HK-2 (cell line): ENCODE measurements at regions not wholly inside any gene's neighbourhood (a gene's known extent, or its start where the extent isn't known, plus 50 kb on each side); places are given as distances from the start of the nearest gene placed in this dataset.
"Not testable (repeated sequence)": the region's sequence is repeated elsewhere in the genome, so short reads cannot be mapped to it uniquely, and the experiment has no call there.

Experiments
- DNase-seq: peaks from one replicate; pipeline ENCODE4 v3.0.0-alpha.2; 2018; ENCODE audit not compliant: unreplicated experiment

DNA sequence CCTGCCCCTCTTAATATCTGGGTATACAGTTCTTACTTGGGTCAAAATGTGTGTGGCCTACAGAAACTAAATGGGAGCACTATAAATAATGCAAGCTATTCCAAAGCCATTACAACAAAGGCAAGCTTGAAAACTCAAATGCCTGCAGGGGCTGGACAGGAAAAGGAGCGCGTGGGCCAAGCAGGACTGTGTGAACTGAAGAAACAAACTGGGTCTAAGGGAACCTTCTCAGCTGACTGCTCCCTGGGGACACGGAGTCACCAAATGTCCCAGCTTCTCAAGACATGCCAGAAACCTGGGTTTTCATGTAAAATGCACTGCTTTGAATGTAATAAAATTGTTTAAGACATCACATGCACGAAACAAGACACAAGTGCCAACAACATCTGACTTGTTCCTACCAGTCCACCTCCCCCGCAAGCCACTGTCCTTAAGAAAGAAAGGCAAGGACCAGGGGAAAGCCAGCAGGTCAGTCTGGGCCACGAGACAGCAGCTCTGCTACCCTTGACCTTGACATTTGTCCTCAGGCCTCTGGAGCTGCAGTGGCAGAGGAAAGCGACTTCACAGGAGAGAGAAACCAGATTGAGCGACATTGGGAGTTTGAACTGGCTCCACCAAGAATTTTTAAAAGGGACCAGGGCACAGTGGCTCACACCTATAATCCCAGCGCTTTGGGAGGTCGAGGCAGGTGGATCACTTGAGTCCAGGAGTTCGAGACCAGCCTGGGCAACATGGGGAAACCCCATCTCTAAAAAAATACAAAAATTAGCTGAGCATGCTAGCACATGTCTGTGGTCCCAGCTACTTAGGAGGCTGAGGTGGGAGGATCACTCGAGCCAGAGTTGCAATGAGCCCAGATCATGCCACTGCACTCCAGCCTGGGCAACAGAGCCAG, 89.7 kb upstream of the SH3BP4 start:
- no peak for DNase-seq

DNA sequence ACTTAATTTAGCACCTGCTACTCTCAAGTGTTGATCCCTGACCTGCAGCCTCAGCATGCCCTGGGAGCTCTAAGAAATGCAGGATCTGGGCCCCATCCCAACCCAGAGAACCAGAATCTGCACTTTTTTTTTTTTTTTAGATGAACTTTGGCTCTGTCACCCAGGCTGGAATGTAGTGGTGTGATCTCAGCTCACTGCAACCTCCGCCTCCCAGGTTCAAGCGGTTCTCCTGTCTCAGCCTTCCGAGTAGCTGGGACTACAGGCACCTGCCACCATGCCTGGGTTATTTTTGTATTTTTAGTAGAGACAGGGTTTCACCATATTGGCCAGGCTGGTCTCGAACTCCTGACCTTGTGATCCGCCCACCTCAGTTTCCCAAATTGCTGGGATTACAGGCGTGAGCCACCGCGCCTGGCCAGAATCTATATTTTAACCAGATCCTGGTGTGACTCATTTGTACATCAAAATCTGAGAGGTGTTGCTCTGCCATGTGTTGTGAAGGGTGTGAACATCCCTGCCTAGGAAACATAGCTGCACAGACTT, 92.4 kb upstream of the SH3BP4 start:
- not testable (repeated sequence) for DNase-seq

DNA sequence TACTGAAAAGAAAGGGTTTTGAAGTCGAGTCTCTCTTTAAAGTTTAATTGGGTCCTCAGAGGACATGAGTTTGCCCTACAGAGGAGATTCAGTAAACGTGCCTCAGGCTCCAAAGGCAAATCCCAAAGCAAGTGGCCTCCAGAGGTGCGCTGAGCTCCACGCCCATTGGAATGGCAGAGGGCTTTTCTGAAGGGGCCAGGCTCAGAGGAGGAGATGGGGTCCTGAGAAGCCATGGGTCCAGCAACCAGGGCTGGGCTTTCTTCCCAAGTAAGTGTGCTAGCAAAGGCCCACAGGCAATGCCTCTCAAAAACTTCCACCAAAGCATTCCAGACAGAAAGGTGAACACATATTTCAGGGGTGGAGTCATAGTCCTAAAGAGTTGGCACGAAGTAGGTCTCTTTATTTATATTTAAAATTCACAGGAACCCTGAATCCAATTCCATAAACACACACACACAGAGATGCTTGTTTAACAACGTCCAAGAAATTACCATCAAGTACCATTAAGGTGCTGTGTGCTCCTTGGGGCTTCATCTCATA, 93.0 kb upstream of the SH3BP4 start:
- no peak for DNase-seq

DNA sequence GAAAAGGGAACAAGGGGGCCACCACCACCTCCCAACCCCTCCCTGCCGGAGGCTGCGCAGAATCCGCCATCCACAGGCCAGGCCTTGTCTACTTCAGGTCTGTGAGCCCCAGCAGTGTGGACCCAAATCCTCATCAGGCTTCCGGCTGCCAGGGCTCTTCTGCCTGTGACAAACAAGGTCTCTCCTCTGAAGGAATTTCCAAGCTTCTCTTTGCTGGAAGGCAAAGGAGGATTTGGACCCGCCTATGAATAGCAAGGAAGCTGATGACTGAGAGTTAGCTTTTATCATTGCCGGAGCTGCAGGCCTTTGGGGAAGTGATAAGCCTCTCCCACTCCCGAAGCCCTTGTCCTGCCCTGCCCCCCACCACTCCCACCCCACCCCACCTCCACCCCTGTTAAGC, 93.7 kb upstream of the SH3BP4 start:
- DNase-seq = no peak

DNA sequence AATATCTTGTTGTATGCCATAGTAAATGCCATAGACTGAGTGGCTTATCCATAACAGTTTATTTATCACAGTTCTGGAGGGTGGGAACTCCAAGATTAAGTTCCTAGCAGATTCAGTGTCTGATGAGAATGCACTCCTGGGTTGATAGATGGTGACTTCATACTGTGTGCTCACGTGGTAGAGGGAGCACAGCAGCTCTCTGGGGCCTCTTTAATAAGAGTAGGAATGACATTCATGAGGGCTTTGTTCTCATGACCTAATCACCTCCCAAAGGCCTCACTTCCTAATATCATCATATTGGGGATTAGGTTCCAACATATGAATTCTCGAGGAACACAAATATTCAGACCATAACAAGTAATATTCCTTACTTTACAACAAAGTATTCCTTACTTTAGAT, 98.1 kb upstream of the SH3BP4 start:
- DNase-seq = no peak

DNA sequence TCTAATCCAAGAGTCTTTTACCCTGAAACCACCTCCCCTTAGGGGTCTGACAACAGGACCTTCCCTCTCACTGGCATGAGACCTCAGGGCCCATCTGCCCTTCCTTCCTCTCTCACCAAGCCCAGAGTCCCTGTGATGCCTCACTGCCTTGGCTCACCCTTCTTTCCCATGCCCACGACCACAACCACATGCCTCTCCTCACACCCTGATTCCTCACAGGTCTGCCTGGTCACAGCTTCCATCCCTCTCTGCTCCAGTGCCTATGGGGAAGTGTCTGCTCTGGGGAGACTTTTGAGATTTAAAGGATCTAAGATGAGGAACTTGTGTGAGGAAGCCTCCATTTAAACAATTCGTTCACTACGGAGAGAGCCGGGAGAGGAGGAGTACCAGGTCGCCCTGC, 98.9 kb upstream of the SH3BP4 start:
- DNase-seq = no peak

DNA sequence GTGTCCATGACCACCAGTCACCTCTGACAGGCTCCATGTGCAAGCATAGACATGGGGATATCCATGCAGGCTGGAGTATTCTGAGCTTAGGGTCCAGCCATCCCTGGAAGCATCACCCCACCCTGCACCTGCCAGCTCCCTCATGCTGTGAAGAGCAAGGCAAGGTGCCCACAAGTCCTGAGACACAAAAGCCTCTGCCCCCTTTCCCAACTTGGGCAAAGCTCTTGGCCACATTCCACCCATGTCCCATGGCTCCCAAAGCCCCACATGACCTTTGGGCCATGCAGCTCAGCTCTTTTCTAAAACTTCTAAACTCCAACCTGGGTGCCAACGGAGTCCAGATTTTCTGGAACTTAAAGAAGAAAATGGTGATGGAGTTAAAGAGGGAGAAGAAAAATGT, 99.8 kb upstream of the SH3BP4 start:
- no peak for DNase-seq

DNA sequence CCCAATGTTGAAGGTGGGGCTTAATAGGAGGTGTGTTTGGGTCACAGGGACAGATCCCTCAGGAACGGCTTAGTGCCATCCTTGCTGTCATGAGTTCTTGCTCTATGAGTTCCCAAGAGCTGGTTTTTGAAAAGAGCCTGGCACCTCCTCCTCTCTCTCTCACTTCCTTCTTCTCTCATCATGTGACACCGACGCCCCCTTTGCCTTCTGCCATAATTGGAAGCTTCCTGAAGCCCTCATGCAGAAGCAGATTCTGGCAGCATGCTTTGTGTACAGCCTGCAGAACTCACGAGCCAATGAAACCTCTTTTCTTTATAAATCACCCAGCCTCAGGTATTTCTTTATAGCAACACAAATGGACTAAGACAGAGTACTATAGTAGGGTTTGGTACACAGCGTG, 100.4 kb upstream of the SH3BP4 start:
- no peak for DNase-seq

DNA sequence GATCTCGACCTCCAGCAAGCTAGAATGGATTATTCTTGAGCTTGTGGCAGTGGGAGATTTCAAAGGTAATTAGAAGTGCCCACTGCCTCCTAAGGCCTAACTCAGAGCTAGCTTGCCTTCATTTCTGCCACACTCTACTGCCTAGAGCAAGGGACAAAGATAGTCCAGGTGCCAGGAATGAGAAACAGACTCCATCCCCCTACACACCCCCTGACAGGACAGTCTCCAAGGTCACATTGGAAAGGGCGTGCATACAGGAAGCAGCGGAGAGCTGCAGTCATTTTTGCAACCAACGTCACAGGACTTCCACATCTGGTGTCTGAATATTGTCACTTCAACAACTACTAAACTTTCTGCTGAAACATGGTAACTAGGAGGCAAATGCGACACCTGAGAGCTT, 101.0 kb upstream of the SH3BP4 start:
- DNase-seq = no peak

DNA sequence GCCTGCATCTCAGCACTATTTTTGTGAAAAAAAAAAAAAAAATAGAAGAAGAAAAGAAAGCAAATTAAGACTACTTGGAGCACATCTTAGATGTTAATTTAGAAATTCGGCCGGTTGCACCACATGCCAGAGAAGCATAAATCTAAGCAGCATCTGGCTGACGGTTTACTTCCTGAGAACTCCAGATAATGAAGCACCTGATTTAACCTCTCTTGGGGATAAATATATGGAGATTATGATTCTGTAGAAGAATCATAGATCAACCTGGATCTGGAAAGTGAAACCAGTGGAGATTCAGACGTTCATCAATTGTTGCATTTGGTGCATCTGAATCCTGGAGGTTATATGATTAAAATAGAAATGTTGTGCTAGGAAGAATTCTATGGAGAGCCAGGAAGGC, 102.1 kb upstream of the SH3BP4 start:
- no peak for DNase-seq

DNA sequence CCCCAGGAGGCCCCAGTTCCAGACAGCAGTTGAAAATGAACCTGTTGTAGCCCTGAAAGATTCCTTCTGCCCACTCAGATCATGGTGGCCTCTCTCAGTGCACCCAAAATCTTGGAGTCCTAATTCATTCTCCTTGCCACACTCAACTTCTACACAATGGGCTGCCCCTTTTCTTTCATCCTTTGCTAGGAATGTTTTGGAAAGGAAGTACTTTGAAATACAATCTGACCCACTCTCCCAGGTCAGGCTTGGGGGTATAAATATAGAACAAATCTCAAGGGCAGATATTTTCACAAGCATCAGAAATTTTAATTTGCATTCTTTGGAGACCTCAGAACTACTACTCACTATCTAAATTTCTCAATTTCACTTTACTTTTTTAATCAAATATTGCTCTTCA, 103.2 kb upstream of the SH3BP4 start:
- no peak for DNase-seq

DNA sequence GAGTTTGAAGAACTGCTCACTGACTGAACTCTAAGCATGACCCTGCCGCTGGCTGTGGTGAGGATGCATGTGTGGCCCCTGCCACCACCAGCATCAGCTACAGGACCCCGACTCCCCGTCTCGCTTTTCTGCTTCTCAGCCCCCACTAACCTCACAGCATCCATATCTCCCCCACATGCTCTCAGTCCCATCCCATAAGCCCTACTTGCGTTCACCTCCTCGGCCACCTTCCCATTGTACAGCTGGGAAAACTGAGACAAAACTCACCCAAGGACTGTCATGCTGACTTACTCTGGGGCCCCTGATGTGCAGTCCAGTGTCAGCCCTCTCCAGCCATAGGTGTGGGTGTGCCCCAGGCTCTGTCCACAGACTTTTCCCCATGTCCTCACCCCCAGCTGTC, 104.2 kb upstream of the SH3BP4 start:
- no peak for DNase-seq

DNA sequence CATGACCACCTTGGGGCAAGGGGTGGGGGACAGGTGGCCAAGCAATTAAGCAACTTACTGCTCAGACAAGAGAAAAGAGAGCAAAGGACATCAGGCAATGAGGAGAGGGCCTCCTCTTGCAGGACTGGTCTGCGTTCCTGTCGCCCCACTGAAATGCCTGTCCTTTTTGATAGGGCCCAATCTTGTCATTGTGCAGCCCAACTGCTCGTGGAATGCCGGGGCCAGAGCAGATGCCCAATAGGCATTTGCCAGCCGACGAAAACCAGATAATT, 104.5 kb upstream of the SH3BP4 start:
- no peak for DNase-seq

DNA sequence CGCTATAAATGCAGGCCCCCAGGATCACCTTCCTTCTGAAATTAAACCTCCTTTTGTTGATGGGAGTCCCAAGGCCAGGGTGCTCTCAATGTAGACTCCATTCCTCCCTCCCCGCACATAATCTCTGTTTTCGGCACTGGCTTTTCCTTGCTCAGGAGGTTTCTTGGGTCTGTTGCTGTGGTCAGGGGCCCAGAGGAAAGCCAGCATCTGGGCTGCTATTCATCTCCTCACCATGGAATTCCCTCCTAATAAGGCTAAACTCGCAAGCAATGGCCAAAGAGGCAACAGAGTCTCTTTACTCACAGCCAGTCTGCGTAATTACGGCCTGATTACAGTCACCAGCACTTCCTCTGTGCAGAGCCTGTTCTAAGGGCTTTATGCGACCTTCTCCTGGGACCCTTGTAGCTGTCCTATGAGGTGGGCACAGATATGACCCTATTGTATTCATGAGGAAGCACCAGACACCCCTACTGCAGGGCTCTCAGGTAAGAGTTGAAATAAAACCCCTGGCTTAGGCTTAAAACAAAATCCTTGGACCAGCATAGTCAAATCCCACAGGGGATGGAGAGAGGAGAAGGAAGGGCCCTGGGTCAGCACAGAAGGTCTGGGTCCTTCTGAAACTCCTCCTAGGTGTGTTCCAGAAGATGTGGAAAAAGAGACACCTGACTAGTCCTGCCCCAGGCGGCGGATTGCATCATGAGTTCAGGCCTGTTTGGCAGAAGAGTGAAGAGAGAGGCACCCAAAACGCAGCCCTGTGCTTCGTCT, 105.0 kb upstream of the SH3BP4 start:
- no peak for DNase-seq

DNA sequence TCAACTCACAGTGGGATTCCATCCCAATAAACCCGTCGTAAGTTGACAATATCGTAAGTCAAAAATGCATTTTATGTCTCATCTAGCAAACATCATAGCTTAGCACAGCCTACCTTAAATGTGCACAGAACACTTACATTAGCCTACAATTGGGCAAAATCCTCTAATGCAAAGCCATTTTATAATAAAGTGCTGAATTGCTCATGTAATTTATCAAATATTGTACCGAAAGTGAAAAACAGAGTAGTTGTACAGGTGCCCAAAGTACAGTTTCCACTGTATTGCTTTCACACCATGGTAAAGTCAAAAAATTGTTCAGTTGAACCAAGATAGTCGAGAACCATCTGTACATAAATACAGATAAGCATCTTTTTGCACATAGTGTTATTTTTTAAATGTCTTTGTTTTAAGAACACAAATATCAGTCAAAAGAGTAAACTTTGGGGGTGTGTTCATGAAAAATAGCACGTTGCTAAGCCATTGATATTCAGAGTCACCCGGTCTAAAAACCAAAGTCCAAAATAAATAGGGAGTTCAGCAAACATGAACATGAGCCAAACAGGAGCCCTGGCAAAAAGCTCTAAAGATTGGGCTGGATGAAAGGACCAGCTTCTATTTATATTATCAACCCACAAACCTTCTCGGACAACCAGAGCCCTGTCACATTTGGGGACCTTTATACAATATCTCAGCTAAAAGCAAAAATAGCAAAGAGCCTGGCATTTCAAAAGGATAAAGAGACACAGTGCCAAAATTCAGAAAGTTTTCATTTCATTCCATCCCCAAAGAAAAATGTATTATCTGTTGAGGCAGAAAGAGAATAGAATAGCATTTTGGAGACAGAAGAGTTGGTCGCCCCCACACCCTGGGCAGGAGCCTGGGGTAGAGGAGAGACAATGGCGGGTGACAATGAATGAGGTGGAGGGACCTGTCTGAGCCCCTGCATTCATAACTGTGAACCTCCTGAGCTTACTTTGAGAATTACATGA, 105.9 kb upstream of the SH3BP4 start:
- no peak for DNase-seq

DNA sequence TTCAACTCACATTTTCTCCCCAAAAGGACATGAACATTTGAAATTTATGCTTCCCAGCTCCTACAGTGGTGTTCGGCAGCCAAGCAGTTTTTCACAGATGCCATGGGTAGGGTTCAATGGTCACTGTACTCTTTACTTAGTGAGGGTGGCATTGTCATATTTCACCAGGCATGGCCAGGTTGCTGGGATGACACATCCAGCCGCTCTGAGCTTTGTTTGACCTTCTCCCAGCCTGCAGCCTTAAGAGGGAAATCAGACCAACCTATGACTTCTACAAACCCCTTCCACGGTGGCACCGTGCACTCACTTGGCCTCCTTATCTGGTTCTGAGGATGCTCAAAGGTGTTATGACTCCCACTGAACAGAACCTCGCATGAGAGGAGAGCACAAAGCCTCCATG, 108.4 kb upstream of the SH3BP4 start:
- DNase-seq = no peak

DNA sequence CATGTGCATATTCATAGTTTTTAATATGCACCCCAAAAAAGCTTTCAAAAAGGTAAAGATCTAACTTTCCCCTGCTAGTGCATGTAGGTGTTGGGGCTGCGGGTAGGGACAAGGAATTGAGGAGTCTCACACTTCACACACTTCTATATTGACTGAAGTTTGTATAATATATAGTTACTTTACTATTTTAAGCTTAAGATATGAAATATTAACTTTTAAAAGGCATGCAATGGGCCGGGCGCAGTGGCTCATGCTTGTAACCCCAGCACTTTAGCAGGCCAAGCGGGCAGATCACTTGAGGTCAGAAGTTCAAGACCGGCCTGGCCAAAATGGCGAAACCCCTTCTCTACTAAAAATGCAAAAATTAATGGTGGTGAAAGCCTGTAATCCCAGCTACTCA, 109.1 kb upstream of the SH3BP4 start:
- DNase-seq = no peak

DNA sequence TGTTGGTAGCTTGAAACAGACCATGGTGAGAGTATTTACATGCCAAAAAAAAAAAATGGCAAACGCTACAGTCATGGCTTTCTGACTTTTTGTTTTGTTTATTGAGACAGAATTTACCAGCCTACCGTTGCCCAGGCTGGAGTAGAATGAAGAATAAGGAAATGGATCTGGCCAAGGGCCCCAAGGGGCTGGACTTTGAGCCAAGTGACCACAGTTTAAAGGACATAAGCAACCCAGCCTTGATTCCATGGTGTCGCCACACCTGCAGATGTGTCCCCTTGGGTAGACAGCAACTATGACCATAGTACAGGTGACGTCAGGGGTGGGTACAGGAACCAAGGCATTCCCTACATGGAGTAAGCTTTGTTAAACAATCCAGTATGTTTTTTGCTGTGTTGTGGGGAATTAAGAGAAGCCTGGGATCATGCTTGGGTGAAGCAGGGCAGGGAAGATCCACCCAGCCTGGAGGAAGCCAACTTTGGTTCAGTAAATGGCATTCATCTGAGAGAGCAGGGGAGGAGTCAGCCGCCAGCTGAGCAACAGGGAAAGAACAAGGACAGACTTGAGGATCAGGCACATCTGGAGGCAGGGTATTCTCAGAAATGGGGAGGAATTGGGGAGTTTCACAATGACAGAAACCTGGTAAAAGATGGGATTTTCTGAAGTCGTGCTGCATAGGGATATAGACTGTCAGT, 110.3 kb upstream of the SH3BP4 start:
- no peak for DNase-seq

DNA sequence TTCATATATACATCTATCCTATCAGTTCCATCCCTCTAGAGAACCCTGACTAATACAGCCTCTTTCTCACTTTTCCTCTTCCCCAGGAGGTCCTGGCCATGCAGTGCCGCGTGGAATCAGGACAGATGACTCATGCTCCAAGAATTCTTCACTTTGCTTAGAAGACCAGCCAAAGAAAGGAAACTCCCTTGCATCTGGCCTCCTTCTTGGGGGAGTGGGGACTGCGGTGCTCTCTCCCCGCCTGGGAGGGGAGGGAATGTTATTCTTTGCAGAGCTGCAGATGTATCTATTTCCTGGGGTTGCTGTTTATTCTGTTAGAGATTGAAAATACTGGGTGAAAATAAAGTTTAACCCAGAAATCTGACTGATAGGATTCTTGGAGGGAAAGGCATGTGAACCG, 111.5 kb upstream of the SH3BP4 start:
- DNase-seq = peak; percentile 79

DNA sequence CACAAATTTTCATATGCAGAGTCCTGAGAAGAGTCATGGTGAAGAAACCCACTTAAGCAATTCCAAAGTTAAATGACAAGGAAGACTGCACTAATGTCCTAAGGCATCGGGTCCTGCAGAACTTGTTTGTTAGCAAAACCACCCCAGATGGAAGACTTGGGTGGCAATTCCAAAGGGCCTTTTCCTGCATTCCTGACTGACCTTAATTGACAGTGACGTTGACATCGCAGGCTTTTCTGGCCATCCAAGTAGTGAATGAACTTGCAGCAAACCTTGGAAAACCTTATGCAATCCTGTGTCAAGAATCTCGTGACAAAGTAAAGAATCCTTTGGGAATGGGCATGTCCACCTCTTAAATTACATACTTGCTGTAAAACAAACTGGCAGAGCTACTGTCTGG, 112.5 kb upstream of the SH3BP4 start:
- peak; percentile 42 for DNase-seq

DNA sequence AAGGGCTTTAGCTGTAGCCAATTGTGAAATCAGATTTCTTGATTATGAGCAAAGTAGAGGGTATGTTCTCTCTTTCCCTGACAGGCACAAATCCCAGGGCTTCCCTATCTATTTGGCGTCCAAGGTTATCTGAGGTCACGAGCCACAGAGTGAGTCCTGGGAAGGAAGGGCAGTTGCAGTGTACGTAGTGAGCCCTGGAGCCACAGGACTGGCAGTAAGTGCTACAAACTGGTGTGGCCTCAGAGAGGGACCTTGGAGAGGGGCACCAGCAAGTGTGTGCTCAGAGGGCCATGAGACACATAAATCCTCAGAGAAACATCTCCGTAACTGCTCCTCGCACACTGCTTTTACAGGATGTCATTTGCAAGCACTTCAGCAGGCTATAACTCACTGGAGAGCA, 115.5 kb upstream of the SH3BP4 start:
- DNase-seq = no peak
